Gastroesophageal sphincter (tissue), 4 donors: ENCODE measurements at regions not wholly inside any gene's neighbourhood (a gene's known extent, or its start where the extent isn't known, plus 50 kb on each side); places are given as distances from the start of the nearest gene placed in this dataset.

Source experiments
- ATAC-seq: fragments of 150-250 bp; one replicate; pipeline ENCODE4 v1.9.1; 2016; ENCODE audit warnings: mild to moderate bottlenecking, moderate library complexity
- H3K27ac ChIP-seq, 4 donors: fragments of 200-600 bp; sonication (generic) in 3 of 4; 1 replicate in 3 of 4; 2 replicates in 1 of 4; pipeline ENCODE4 v1.5.1; 2016 to 2019
- H3K27me3 ChIP-seq: fragments of 200-600 bp; sonication (generic); one replicate; pipeline ENCODE4 v1.5.1; 2019
- H3K36me3 ChIP-seq, 2 donors: fragments of 200-600 bp; sonication (generic); one replicate each; pipeline ENCODE4 v1.5.1; 2019; ENCODE audit warnings: control low read depth in 1 of 2
- H3K4me1 ChIP-seq, 3 donors: fragments of 200-600 bp; sonication (generic); 1 replicate in 2 of 3; 2 replicates in 1 of 3; pipeline ENCODE4 v1.5.1; 2016 to 2019; ENCODE audit warnings: control low read depth in 2 of 3
- H3K4me3 ChIP-seq, 2 donors: fragments of 200-600 bp; sonication (generic); one replicate each; pipeline ENCODE4 v1.5.1; 2019; ENCODE audit warnings: mild to moderate bottlenecking in 1 of 2, moderate library complexity in 1 of 2
- H3K9me3 ChIP-seq, 3 donors: fragments of 200-600 bp; sonication (generic); one replicate each; pipeline ENCODE4 v1.5.1; 2017 to 2019; ENCODE audit warnings: control low read depth in 2 of 3
- CTCF ChIP-seq, 4 experiments: fragments of 200-600 bp in 2 of 4; fragments of 450-650 bp in 2 of 4; sonication (generic) in 1 of 4; IDR thresholded peaks; one replicate each; pipeline ENCODE4 v1.5.1; 2017 to 2019; ENCODE audit warnings: antibody characterized with exemption in 4 of 4, mild to moderate bottlenecking in 2 of 4, moderate library complexity in 2 of 4
- EP300 ChIP-seq: sonication (generic); formaldehyde crosslinking; IDR thresholded peaks from one replicate; pipeline ENCODE4 v1.6.1; 2017; ENCODE audit warnings: antibody characterized with exemption, mild to moderate bottlenecking
- POLR2A ChIP-seq, 2 donors: fragments of 450-650 bp; IDR thresholded peaks; one replicate each; pipeline ENCODE4 v1.6.1; 2017; ENCODE audit warnings: antibody characterized with exemption in 2 of 2, mild to moderate bottlenecking in 2 of 2, moderate library complexity in 1 of 2
- POLR2AphosphoS5 ChIP-seq: sonication (generic); formaldehyde crosslinking; IDR thresholded peaks from one replicate; pipeline ENCODE4 v1.6.1; 2017; ENCODE audit warnings: antibody characterized with exemption
- WGBS, 2 donors: methylation state at CpG; one replicate each; pipeline ENCODE4 v1.1.5; 2018; ENCODE audit warnings: low coverage in 1 of 2; 5-methylcytosine and 5-hydroxymethylcytosine counted together

- Histone ChIP-seq H3K4me1 (peaks cover 0 to 12% (median 0%) of the 10 kb centered on the region in 3 donors), H3K36me3 (no peaks in the 10 kb centered on the region), H3K4me3 (no peak overlapping the region), H3K27ac (no peak overlapping the region), H3K9me3 (no peaks in the 10 kb centered on the region), H3K27me3 (no peaks in the 10 kb centered on the region)
- TF ChIP-seq EP300 (no peak), CTCF (IDR thresholded peaks at IDR 0.05) (no peak), POLR2AphosphoS5 (no peak), POLR2A (IDR thresholded peaks at IDR 0.05) (no peak)
- 81 to 85% methylated on average over 5 to 8 of the region's 11 CpGs for WGBS, 2 donors
- ATAC-seq = no peak
Measured at GRCh38 chr1:245046769-245047168, 108.0 kb upstream of the KIF26B start.

GRCh38 chr1:245046315-245046714, 108.5 kb upstream of the KIF26B start:
- ATAC-seq = no peak
- Histone ChIP-seq H3K4me3 (no peak overlapping the region), H3K27me3 (no peaks in the 10 kb centered on the region), H3K4me1 (peaks cover 0 to 12% (median 0%) of the 10 kb centered on the region in 3 donors), H3K9me3 (no peaks in the 10 kb centered on the region), H3K27ac (no peak overlapping the region), H3K36me3 (no peaks in the 10 kb centered on the region)
- WGBS, 2 donors = 81 to 89% methylated on average over 8 to 9 of the region's 9 CpGs
- TF ChIP-seq EP300 (no peak), POLR2AphosphoS5 (no peak), POLR2A (IDR thresholded peaks at IDR 0.05) (no peak), CTCF (IDR thresholded peaks at IDR 0.05) (no peak)

- H3K36me3 ChIP-seq = no peaks in the 10 kb centered on the region
- TF ChIP-seq CTCF (IDR thresholded peaks at IDR 0.05) (no peak), POLR2A (IDR thresholded peaks at IDR 0.05) (no peak), POLR2AphosphoS5 (no peak), EP300 (no peak)
- H3K4me3 ChIP-seq = no peak overlapping the region
- H3K4me1 ChIP-seq = peaks cover 0 to 12% (median 0%) of the 10 kb centered on the region in 3 donors
- 61 to 87% methylated on average over 3 to 4 of the region's 9 CpGs for WGBS, 2 donors
- H3K27ac ChIP-seq = peak overlapping the region in 1 of 4 donors; percentile 21
- ATAC-seq = no peak
- H3K27me3 ChIP-seq = no peaks in the 10 kb centered on the region
- H3K9me3 ChIP-seq = no peaks in the 10 kb centered on the region
Measured at GRCh38 chr1:245045087-245045881, 109.5 kb upstream of the KIF26B start.

- 67 to 73% methylated on average over 5 to 6 of the region's 6 CpGs for WGBS, 2 donors
- Histone ChIP-seq H3K4me1 (peaks cover 0 to 12% (median 0%) of the 10 kb centered on the region in 3 donors), H3K9me3 (no peaks in the 10 kb centered on the region), H3K4me3 (no peak overlapping the region), H3K36me3 (no peaks in the 10 kb centered on the region), H3K27ac (no peak overlapping the region), H3K27me3 (no peaks in the 10 kb centered on the region)
- TF ChIP-seq POLR2AphosphoS5 (no peak), POLR2A (IDR thresholded peaks at IDR 0.05) (no peak), CTCF (IDR thresholded peaks at IDR 0.05) (no peak), EP300 (no peak)
- ATAC-seq = no peak
Measured at GRCh38 chr1:245043611-245043940, 111.2 kb upstream of the KIF26B start.

GRCh38 chr1:245041058-245041698, 113.6 kb upstream of the KIF26B start:
- Histone ChIP-seq H3K36me3 (no peaks in the 10 kb centered on the region), H3K9me3 (peaks cover 0 to 6% (median 0%) of the 10 kb centered on the region in 3 donors), H3K4me1 (peaks cover 0 to 12% (median 0%) of the 10 kb centered on the region in 3 donors), H3K27me3 (no peaks in the 10 kb centered on the region), H3K4me3 (no peak overlapping the region), H3K27ac (no peak overlapping the region)
- TF ChIP-seq POLR2AphosphoS5 (no peak), POLR2A (IDR thresholded peaks at IDR 0.05) (no peak), CTCF (IDR thresholded peaks at IDR 0.05) (no peak), EP300 (no peak)
- 72 to 74% methylated on average over 9 of the region's 9 CpGs for WGBS, 2 donors
- ATAC-seq = no peak
